NOMO-1 treated with DMSO at 0.1 percent for 48 hours (cell line): ENCODE measurements at regions not wholly inside any gene's neighbourhood (a gene's known extent, or its start where the extent isn't known, plus 50 kb on each side); places are given as distances from the start of the nearest gene placed in this dataset.

Experiments used
- DNase-seq: peaks from one replicate; lab custom pipeline; 2025; ENCODE audit not compliant: unreplicated experiment; lab: John Stamatoyannopoulos, UW

DNA sequence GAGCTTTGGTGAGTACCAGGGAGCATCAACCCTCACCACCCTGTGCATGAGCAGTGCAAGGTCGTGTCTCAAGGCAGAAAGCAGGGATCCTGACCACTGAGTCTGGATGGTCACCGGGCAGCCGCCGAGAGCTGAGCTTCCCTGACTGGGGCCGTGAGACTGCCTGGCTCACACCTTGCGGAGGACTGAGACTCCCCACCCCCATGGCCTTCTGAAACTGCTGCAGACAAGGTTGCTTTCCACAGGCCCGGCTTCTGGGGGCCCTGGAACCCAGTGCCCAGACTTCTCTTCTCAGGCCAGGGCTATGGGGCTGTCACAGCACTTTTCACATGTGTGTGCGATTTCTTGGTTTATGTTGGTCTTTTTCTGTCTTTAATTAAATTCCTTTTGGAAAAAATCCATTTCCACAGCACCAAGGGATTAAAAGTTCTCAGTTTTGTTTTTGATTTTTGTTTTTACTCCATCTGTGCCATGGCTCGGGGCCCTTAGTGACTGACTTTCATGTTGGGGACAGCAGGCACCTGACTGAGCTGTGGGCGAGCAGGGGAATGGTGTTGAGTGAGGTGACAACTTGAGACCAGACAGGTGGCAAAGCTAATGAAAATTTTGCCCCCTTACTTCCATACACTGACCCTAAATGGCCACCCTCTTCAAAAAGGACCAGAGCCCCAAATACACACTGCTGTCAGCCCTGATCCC is 297.9 kb downstream of the CYP26B1 start:
- no peak for DNase-seq

DNA sequence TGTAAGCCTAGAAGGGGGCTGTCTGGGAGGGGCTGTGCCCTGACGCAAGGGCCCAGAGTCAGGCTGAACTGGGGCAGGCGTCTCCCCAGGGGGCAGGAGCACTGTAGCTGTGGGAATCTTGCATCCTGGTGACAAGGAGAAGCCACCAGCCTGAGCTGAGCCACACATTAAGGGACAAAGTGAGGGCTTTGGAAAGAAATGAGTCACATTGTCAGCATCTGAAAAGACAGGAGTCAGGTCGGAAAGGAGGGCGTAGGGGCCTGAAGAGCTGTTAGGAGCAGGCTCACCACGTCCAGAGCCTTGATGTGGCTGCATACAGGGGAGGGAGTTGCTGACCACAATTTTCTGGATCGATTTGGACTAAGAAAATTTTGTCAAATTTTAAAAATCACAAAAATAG is 298.6 kb downstream of the CYP26B1 start:
- no peak for DNase-seq

DNA sequence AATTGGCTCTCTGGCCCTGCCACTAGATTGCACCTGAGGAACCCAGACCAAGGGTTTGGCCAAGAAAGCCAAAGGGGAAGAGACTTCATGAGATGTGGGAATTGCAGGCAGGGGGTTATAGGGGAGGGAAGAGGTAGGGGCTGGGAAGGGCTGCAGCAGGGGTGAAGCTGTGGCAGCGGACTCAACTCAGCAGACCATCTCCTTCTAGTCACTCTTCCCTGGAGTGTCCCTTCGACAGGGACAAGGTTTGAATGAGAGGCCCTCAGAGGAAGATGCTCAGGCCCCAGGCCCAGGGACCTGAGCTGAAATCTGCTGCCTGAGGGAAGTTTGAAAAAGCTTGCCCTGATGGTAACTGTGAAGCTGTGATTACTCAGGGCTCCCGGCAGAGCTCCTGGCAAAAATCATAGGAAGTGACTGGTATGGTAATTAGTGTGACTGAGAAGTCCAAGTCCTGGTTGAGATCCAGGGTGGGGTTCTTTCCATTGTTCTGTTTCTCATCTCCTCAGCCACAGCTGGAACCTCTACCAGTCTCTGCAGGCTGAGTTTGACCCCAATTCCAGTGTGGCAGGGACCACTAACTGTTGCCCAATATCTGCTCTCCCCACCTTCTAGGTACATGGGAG is 300.9 kb downstream of the CYP26B1 start:
- no peak for DNase-seq

DNA sequence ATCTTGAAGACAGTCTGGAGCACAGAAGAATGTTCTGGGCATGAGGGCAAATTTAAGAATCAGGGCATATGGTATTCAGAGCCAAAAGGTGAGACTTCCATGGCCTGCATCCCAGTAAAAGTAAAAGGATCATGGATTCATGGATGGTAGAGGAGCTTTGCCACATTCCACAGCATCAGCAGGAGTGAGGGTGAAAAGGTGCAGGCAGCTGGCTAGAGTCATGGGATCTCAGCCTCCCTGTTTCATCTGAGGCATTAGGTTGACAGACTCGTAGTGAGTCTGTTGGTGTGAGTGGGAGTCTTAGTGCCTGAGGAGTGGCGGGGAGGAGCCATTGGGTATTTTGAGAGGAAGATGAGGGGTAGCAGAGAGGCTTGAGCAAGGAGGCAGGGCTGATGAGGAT is 301.6 kb downstream of the CYP26B1 start:
- DNase-seq = no peak

DNA sequence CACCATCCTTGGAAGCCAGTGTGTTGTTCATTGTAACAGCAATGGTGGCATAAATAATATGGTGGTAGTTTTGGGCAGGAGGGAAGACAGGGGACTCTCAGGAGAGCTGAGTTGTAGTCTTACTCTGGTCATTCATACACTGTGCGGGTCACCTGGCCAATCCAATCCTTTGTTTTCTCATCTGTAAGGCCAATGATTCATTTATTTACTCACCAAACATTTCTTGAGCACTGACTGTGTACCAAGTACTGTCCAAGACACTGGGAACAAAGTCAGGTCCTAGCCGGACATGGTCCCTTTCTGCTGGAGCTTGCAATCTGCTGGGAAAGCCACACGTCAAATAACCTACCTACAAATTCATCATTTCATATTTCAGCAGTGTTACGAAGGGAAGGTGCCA is 302.7 kb downstream of the CYP26B1 start:
- no peak for DNase-seq

DNA sequence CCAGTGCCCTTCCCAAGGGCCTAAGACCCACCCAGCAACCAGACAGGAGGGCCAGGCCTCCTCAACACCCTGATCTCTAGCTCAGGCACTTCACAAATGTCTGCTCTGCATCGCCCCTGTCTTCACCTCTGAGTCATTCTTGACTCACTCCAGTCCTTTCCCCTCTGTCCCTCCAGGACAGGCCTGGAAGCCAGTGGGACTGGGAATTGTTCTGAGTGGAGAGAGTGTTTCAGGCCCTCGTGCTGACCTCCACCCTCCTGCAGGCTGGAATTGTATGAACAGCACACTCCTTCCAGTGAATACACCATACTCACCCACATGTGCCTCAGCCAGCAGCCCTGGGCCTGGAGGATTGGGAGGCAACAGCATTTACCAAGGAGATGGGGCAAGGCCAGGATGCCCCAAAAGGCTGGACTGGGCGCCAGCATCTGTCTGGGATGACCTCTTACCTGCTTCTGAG is 304.2 kb downstream of the CYP26B1 start:
- DNase-seq = no peak

DNA sequence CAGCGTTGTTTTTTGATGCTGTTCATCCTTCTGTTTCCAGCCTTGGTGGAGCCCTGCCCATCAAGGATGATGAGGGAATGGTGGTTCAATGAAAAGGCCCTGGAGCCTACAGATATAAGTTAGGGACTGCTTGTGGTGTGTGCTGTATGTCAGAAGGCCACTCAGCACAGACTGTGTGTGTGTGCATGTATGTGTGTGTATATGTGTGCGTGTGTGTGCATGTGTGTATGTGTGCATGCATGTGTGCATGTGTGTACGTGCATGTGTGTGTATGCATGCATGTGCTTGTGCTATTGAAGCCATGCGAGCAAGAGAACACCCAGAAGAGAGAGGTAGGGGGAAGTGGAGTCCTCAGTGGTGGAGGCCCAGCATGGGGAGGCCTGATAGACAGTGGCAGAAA is 304.9 kb downstream of the CYP26B1 start:
- DNase-seq = no peak

DNA sequence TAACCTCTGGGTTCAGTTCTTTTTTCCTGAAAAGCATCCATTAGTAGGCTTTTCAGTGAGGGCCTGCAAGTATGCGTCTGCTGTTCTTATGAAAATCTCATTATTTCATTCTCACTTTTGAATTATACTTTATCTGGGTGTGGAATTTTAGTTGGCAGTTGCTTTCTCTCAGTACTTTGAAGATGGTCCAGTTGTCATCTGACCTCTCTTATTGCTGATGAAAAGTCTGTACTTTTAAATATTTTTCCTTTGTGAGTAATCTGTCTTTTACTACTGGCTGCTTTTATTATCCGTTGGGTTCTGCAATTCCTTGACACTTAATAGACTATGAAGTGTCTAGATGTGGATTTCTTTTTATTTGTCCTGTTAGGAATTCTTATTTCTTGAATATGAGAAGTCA is 307.8 kb downstream of the CYP26B1 start:
- DNase-seq = no peak

DNA sequence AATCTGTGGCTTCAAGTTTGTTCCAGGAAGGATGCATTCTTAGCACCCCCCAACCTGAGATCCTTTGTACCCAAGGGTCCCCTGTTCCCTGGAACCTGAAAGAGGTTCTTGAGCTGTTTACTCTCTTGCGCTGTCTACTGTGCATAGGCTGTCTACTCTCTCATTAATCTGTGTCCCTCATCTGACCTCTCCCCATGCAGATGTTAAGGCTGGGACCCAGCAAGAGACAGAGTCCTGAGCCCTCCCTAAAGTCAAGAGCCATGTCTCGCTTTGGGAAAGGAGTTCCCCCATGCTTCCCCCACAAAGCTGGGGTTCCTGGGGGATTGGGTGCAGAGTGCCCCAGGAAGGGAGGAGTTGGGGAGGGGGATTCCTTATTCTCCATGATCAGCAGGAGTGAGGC is 312.9 kb downstream of the CYP26B1 start:
- DNase-seq = no peak

DNA sequence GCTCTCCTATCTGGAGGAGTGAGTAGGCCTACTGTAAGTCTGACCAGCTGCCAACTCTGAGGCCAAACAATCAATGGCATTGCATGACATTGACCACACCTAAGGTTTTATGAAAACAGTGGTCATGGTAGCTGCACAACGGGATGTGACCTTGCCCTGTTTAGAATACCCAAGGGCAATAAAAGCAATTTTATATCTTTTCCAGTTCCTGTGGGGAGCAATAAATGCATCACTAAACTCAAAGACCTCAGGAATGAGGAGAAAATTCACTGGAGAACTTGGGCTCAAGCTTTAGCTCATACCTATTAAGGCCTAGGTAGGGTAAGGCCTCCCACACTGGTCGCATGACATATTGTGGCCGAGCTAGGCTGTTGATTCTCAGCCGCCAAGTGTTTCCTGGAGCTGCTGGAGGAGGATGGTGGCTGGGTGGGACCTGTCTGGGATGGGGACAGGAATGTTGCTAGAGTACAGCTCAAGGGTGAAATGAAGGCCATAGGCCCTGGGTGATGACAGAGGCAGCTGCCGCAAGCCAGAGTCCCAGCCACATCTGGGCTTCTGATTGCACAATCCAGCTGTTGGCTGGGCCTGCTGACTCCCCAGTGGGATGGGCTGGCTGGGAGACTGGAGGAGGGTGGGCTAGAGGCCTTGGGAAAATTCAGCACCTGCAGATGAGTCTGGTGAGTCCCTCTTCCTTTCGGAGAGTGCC is 313.7 kb downstream of the CYP26B1 start:
- DNase-seq = no peak

DNA sequence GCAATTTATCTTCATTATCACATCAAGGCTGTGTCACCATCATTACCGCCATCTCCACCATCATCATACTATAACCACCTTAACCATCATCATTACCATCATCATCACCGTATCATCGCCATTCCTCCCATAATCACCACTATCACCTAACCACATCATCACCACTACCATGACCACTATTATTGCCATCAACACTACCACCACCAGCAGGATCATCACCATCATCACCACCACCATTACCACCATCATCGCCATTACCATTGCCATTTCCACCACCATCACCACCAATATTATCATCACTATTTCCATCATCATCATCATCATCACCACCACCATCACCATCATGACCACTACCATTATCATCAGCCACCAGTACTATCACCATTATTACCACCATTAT is 314.4 kb downstream of the CYP26B1 start:
- DNase-seq = no peak

DNA sequence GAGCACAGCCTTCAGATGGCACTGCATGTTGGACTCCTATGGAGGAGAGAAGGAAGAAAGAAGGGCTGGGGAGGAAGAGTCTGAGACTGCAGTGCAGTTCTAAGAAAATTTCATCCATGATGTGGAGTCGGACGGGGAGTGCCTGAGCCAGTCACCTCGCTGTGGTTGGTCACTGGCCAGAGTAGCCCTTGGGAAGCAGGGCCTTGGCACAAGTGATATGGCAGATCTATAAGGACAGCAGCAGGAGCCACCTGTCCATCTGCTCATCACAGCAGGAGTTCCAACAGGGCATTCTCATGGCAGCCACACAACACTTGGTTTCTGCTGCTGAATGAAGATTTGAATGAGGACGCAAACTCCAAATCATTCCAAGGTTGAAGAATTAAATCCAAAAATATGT is 314.8 kb downstream of the CYP26B1 start:
- no peak for DNase-seq

DNA sequence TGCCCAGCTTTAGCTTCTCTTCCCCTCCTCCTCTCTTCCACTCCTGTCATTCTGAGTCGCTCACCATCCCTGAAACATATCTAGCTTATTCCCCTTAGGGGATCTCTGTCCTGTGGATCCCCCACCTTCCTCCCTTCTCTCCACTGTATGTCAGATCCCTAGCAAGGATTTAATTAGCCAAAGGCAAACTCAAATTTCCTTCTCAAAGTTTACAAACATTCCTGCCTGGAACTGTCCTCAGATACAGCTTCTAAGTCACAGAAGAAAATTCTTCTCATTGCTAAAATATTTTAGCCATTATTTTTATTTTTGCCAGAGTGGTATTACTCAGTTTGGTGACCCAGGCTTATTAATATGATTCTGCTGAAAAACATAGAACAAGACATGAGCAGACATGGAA is 315.3 kb downstream of the CYP26B1 start:
- DNase-seq = no peak

DNA sequence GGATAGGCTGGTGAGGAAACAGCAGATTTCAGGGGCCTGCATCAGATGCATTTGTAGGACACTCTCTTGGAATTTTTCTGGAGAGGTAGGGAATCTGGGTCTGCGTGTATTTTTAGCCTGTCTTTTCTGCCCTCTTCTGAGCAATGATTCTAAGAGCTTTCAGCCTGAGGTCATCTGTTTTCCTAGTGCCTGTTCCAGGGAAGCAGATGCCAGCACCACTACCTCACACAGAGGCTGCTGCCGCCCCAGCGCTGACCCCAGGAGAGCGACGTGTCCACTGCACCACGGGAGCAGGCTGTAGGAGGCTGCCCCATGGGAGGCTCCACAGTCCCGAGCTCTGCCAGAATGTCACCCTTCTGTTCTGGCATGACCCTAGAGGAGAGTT is 316.5 kb downstream of the CYP26B1 start:
- no peak for DNase-seq

DNA sequence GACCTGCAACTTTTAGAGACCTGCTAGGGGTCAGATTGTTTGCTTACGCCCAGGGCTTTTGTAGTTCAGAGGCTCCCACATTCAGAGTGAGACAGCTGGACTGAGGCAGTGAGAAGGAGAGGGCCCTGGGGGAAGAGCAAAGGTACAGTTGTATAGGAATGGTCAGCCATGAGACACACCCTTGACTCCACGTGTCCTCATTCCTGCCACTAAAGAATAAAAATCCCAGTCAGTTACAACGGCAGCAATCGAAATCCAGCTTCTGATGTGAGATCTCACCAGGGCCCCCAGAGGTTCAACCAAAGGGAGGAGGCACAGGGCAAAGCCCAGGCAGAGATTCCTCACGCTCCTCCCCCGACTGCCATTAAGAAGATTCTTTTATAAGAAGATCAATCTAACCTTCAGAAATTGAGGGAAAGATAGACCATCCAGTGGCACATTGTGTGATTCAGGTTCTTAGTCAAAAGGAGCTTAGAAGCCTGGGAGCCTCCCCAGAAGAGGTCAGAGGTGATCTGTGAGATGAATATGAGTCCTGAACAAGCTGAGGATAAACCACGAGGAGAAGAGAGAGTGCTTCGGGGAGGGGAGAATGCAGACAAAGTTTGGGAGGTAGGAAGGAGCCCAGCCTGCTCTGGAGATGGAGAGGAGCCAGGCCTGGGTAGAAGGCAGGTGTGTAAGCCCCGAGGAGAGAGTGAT is 317.0 kb downstream of the CYP26B1 start:
- no peak for DNase-seq

DNA sequence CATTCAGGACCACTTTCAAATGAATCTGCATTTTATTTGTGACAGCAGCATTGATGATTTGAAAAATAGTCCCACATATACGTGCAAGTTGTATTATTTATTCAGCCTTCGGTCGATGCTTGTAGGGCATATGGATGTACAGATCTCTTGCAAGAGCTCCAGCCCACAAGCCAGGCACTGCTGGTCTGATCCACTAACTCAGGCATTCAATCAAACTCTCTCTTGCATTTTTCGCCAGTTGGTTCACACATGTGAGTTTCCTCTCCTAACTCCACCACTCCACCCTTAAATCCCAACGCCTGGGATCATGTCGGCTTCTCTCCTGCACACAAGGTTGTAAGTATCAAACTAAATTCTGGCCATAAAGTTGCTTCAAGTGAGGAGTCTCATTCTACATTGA is 318.7 kb downstream of the CYP26B1 start:
- no peak for DNase-seq

DNA sequence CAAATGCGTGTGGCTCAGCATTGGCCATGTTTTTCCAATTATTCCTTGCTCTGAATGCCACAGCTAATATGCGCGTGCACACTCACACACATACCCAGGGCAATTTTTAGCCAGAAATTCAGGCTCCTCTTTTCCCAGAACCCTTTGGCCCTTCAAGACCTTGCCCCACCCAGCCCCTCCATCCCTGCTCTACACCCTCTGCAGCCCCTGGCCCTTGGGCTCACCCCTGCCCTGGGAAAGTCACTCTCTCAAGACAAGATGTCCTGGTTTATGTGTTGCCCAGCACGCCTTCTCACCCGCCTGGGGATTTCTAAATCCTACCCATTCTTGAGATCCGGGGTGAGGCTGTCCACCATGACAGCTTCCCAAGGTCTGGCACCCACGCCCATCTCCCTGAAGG is 319.7 kb downstream of the CYP26B1 start:
- DNase-seq = no peak

DNA sequence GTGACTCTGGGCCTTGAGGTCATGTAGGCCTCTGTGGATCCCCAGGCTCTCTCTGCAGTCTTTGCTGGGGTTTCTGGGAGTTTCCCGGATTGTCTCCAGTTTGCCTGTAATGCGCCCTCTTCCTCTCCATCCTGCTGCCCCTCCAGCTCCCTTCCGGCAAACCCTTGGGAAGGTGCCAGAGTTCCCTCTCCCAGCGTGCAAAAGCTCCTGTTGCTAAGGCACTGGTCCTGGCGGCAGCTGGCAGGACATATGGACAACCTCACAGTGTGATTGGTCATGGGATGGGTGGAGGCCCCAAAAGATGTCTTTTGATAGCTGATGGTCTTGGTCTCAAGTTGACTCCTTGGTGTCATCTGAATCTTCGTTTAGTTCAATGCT is 320.1 kb downstream of the CYP26B1 start:
- DNase-seq = no peak

DNA sequence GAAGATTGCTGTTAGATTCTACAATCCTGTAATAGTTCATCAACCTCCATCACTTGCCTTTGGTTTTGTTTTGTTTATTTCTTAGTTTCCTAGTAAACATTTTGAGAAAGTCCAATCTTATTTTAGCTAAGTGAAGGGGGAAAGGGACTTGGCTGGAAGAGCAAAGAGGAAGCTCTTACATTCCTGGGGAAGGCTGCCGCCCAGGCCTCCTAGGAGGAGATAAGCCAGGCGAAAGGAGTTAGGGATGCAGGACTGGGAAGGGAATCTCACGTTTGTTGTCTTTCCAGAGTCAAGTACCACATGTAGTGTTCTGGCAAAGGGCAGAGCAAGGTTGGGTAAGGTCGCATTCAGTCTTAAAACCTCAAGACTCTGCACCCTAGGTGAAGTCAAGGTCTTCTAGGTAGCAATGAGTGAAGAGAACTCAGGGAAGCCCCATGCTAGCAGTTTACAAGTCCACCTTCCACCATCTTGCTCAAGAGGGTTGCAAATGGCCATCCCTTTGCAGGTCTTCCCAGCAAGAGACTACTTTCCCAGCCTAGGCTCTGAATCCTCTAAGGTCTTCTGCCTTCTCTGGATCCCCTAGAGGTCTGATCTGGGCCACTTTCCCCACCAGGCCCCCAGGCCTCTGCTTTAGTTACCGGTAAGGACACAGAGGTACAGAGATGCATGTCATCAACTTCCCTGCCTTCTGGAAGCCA is 320.7 kb downstream of the CYP26B1 start:
- no peak for DNase-seq

DNA sequence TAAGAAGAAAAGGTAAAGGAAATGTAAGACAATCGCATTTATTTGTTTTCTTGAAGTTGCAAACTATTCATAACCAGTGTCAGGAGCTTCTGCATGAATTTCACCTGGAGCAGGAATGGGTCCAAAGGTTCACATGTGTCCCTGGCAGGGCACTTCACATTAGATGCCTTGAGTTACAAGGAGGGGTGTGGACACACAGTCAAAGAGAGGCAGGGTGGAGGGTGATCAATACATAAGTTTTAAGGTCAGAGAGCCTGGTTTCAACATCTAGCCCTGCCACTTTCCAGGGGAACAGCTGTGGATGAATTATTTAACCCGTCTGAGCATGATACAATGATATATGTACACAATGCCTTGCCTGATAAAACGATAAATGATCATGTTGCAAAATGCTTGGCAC is 321.4 kb downstream of the CYP26B1 start:
- DNase-seq = no peak

DNA sequence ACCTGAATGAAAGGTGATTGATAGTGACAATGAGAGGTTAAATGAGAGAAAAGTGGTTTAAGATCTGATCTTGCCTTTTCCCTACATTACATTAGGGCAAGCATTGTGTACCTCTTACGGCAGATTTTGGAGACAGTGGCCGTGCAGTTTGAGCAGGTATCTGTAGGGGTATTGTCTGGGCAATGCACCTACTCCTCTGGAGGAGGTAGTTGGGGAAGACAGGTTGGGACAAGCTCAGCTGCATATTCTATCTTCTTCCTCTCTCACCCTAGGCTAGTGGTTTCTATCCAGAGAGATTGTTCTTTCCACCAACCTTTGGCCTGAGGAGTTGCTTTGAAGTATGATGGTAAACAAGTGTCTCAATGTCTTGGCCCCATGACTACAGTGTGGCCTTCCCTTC is 323.2 kb downstream of the CYP26B1 start:
- DNase-seq = no peak
